Iris pigment epithelial cell (primary cell): ENCODE measurements at regions not wholly inside any gene's neighbourhood (a gene's known extent, or its start where the extent isn't known, plus 50 kb on each side); places are given as distances from the start of the nearest gene placed in this dataset.

Experiments
- DNase-seq: peaks from one replicate; pipeline ENCODE4 v3.0.0-alpha.2; 2011; ENCODE audit warnings: low read depth

GRCh38 chr2:66849153-66849755 is 414.3 kb downstream of the MEIS1 start:
- no peak for DNase-seq

- DNase-seq, result no peak
Observed at GRCh38 chr2:66850376-66850775, 415.5 kb downstream of the MEIS1 start.

- peak; percentile 90 for DNase-seq
Observed at GRCh38 chr2:66851449-66851872, 416.5 kb downstream of the MEIS1 start.

GRCh38 chr2:66852953-66853352 is 418.0 kb downstream of the MEIS1 start:
- no peak for DNase-seq

GRCh38 chr2:66853585-66853984 is 418.7 kb downstream of the MEIS1 start:
- DNase-seq, result peak; percentile 22

- peak; percentile 76 for DNase-seq
Observed at GRCh38 chr2:66854298-66854697, 419.4 kb downstream of the MEIS1 start.

- DNase-seq, result peak; percentile 74
Observed at GRCh38 chr2:66862885-66863650, 428.1 kb downstream of the MEIS1 start.

GRCh38 chr2:66865161-66865560 is 430.2 kb downstream of the MEIS1 start:
- no peak for DNase-seq

- no peak for DNase-seq
Observed at GRCh38 chr2:66866331-66867062, 431.6 kb downstream of the MEIS1 start.

- DNase-seq, result no peak
Observed at GRCh38 chr2:66867063-66867441, 432.1 kb downstream of the MEIS1 start.

GRCh38 chr2:66869076-66869475 is 434.2 kb downstream of the MEIS1 start:
- no peak for DNase-seq

GRCh38 chr2:66872081-66872985 is 437.4 kb downstream of the MEIS1 start:
- peak; percentile 83 for DNase-seq

- peak; percentile 24 for DNase-seq
Observed at GRCh38 chr2:66872986-66873754, 438.2 kb downstream of the MEIS1 start.

- DNase-seq, result peak; percentile 47
Observed at GRCh38 chr2:66874411-66874810, 439.5 kb downstream of the MEIS1 start.

GRCh38 chr2:66875941-66876462 is 441.1 kb downstream of the MEIS1 start:
- no peak for DNase-seq

GRCh38 chr2:66885775-66886383 is 451.0 kb downstream of the MEIS1 start:
- no peak for DNase-seq

GRCh38 chr2:66888246-66888645 is 453.3 kb downstream of the MEIS1 start:
- no peak for DNase-seq

- peak; percentile 98 for DNase-seq
Observed at GRCh38 chr2:66888791-66889631, 454.1 kb downstream of the MEIS1 start.

- no peak for DNase-seq
Observed at GRCh38 chr2:66889632-66889882, 454.6 kb downstream of the MEIS1 start.
